GM12801 (cell line): ENCODE measurements at regions not wholly inside any gene's neighbourhood (a gene's known extent, or its start where the extent isn't known, plus 50 kb on each side); places are given as distances from the start of the nearest gene placed in this dataset.

Experiments used
- CTCF ChIP-seq: IDR thresholded peaks from one replicate; pipeline ENCODE4 v1.5.1; 2011; ENCODE audit warnings: control low read depth; ENCODE audit not compliant: insufficient read length; ENCODE audit errors: extremely low read depth

DNA sequence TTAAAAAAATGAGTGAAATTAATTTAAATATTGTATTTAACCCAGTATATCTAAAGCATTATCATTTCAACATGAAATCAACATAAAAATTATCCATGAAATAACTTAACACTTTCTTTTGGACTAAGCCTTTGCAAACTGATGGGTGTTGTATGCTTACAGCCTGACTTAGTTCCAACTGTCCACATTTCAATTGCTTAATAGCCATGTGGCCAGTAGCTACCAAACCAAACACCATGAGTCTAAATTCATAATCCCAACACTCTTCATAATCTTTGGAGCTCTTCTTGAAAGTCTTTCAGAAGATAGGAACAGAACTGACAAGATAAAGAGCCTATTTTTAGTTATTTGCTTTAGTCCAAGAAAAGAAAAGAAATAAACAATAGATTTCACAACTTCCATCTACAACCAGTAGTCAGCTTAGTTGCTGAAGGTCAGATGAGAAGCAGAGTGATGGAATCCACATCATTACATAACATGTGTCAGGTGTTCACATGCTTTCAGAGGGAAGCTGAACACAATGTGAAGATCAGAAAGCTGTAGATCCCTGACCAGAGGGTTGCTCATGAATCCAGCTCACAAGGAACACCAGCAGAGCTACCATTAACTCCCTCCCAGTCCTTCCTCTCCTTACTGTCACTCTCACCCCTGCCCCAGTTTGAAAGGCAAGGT, 144.0 kb upstream of the ZNF648 start:
- no peak for TF ChIP-seq CTCF

- TF ChIP-seq CTCF, result no peak
These were observed 141.8 kb upstream of the ZNF648 start for GRCh38 chr1:182203191-182203875.

DNA sequence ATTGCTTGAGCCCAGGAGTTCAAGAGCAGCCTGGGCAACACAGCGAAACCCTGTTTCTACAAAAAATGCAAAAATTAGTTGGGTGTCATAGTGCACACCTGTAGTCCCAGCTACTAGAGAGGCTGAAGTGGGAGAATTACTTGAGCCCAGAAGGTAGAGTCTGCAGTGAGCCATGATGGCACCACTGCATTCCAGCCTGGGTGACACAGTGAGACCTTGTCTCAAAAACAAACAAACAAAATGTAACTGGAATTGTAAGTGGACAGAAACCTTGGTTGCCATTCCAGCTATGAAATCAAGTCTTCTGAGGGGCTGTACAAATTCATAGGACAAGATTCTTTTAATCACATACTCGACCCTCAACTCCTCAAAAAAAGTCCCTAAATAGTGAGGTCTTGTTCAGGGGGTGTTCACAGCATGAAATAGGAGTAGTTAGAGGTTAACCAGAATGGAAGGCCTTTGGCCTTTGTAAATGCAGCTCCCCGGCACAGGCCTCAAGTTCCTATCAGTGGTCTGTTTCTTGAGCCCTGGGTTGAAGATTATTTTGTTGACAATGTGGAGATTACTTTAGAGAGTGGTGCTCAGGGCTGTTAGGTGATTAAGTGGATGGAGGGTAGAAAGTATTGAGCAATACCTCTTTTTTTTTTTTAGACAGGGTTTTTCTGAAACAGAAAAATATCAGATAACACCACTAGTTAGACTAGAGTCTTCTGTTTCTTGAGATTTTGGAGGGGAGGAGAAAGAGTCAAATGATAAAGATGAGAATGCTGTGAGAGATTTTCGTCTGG, 138.7 kb upstream of the ZNF648 start:
- no peak for TF ChIP-seq CTCF

- no peak for TF ChIP-seq CTCF
These were observed 136.6 kb upstream of the ZNF648 start for GRCh38 chr1:182198006-182198605.

DNA sequence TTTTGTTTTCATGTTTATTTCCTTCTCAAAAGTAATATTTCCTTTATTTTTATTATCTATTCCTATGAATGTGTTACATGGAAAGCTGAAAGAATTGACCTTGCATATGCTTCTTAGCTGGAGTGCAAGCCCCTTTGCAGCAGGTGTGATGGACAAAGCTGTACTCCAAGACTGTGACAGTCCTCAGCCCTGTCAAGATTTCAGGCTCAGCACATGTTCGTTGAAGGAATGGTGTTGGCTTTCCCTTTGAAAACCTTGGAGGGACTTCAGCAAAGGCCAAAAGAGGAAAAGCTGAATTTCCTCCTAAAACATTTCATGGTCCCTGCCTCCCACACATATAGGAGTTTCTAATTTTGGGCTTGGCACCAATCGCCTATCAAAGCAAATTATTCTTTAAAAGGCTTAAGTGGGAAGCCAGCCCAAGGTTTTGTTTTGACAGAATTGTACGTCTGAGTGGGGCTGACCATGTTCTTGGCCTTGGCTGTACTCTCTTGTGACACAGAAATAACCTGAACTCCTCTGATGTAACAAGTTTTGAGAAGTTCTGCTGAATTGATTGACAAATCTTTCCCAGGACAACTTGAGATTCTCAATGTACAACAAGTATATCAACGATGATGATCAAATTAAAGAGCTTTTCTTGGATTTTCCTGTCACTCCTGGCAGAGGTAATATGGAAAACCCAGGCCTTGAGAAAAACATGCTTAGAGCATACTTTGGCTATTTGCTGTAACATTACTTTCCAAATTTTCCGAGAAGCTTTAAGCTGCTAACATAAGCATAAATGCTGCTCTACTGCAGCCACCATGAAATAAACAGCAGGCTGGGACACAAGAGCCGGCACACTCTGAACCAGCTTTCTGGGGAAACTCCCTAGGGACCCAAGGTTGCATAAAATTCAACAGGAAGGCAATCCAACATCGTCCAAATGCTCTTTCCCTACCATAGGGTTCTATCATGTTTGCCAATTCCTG, 135.7 kb upstream of the ZNF648 start:
- no peak for TF ChIP-seq CTCF

DNA sequence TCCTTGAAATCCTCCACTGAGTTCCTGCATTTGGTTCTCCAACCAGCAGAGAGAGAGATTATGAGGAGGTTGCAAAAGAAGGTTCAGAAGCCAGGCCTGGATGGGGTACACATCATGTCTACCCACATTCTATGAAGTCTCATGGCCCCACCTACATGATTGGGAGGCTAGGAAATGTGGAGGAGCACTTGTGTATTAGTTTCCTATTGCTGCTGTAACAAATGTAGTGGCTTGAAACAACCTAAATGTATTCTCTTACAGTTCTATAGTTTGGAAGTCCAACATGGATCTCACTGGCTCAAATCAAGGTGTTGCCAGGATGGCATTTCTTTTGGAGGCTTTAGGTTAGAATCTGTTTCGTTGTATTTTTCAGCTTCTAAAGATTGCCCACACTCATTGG, 134.2 kb upstream of the ZNF648 start:
- no peak for TF ChIP-seq CTCF
